ENCODE measurements at regions not wholly inside any gene's neighbourhood (a gene's known extent, or its start where the extent isn't known, plus 50 kb on each side); places are given as distances from the start of the nearest gene placed in this dataset.
"Not testable (repeated sequence)": the region's sequence is repeated elsewhere in the genome, so short reads cannot be mapped to it uniquely, and the experiment has no call there.

GRCh38 chr7:131819891-131820290, 263.5 kb upstream of the PODXL start:
- no peak for DNase-seq (ENCODE audit: low spot score in 2 of 2)
- no peaks in the 10 kb centered on the region for H3K9me3 ChIP-seq
- no peaks in the 10 kb centered on the region for H3K27me3 ChIP-seq
- H3K36me3 ChIP-seq: no peaks in the 10 kb centered on the region
- TF ChIP-seq, protein P1, sequence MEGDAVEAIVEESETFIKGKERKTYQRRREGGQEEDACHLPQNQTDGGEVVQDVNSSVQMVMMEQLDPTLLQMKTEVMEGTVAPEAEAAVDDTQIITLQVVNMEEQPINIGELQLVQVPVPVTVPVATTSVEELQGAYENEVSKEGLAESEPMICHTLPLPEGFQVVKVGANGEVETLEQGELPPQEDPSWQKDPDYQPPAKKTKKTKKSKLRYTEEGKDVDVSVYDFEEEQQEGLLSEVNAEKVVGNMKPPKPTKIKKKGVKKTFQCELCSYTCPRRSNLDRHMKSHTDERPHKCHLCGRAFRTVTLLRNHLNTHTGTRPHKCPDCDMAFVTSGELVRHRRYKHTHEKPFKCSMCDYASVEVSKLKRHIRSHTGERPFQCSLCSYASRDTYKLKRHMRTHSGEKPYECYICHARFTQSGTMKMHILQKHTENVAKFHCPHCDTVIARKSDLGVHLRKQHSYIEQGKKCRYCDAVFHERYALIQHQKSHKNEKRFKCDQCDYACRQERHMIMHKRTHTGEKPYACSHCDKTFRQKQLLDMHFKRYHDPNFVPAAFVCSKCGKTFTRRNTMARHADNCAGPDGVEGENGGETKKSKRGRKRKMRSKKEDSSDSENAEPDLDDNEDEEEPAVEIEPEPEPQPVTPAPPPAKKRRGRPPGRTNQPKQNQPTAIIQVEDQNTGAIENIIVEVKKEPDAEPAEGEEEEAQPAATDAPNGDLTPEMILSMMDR (IDR thresholded peaks at IDR 0.05): no peak
- H3K4me3 ChIP-seq: no peak overlapping the region
- H3K4me1 ChIP-seq: no peaks in the 10 kb centered on the region
- H3K27ac ChIP-seq: no peak overlapping the region
- intact Hi-C loops (cut with DNase I): no loop called here

GRCh38 chr7:131816391-131817007, 260.1 kb upstream of the PODXL start:
- no peak for DNase-seq (ENCODE audit: low spot score in 2 of 2)
- H3K27ac ChIP-seq: no peak overlapping the region
- intact Hi-C loops (cut with DNase I): no loop called here
- no peaks in the 10 kb centered on the region for H3K36me3 ChIP-seq
- H3K4me3 ChIP-seq: no peak overlapping the region
- no peaks in the 10 kb centered on the region for H3K4me1 ChIP-seq
- no peaks in the 10 kb centered on the region for H3K27me3 ChIP-seq
- TF ChIP-seq, protein P1 (IDR thresholded peaks at IDR 0.05): no peak
- H3K9me3 ChIP-seq: no peaks in the 10 kb centered on the region

DNA sequence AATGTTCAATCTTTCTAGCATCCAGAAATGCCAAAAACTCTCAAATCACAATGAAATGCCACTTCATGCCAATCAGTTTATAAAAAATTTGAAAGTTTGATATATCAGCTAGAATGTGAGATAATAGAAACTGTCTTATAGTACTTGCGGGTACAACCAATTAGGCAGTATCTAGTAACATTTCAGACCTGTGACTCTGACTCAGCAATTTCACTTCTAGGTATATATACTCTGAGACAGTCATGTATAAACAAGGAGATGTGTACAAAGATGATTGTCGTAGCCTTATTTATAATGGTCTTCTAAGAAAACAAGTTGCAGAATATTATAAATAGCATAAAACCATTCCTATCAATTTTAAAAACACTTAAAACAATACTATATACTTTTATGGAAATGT, 252.3 kb upstream of the PODXL start:
- Histone ChIP-seq H3K4me1 (no peaks in the 10 kb centered on the region), H3K27ac (no peak overlapping the region), H3K27me3 (no peaks in the 10 kb centered on the region), H3K4me3 (no peak overlapping the region), H3K9me3 (no peaks in the 10 kb centered on the region), H3K36me3 (no peaks in the 10 kb centered on the region)
- TF ChIP-seq, protein P1 (IDR thresholded peaks at IDR 0.05): no peak
- no peak for DNase-seq (ENCODE audit: low spot score in 2 of 2)
- intact Hi-C loops (cut with DNase I): no loop called here

- H3K4me1 ChIP-seq; intact Hi-C loops (cut with DNase I); H3K27me3 ChIP-seq; DNase-seq (ENCODE audit: low spot score in 2 of 2); H3K27ac ChIP-seq; H3K9me3 ChIP-seq; H3K4me3 ChIP-seq; H3K36me3 ChIP-seq: not testable (repeated sequence)
These were observed 251.7 kb upstream of the PODXL start for GRCh38 chr7:131808156-131808555.

DNA sequence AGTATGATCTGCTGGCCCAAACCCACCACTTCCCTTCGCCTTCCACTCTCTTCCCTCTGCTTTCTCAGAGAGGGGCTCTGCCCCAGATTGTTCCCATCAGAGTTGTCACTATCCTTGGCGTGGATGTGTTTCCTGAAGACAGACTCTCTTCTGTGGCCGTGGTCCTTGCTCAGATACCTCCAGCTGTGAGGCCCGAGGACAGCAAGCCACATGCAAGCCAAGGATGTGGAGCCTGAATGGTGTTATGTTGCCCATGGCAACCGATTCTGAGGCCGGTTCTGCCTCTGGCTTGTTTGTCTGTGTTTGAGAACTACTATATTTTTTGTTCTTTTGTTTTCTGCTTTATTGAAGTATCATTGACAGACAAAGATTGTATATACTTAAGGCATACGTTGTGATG, 247.4 kb upstream of the PODXL start:
- DNase-seq (ENCODE audit: low spot score in 2 of 2): no peak
- TF ChIP-seq, protein P1 (IDR thresholded peaks at IDR 0.05): no peak
- Histone ChIP-seq H3K4me3 (no peak overlapping the region), H3K4me1 (no peaks in the 10 kb centered on the region), H3K27me3 (no peaks in the 10 kb centered on the region), H3K27ac (no peak overlapping the region), H3K9me3 (no peaks in the 10 kb centered on the region), H3K36me3 (no peaks in the 10 kb centered on the region)
- intact Hi-C loops (cut with DNase I): no loop called here

- no peaks in the 10 kb centered on the region for H3K4me1 ChIP-seq
- intact Hi-C loops (cut with DNase I): no loop called here
- TF ChIP-seq, protein P1 (IDR thresholded peaks at IDR 0.05): no peak
These were observed 245.9 kb upstream of the PODXL start for GRCh38 chr7:131802195-131802864.

More at GRCh38 chr7:131802195-131802864, 245.9 kb upstream of the PODXL start:
- Histone ChIP-seq H3K36me3 (no peaks in the 10 kb centered on the region), H3K4me3 (no peak overlapping the region), H3K9me3 (no peaks in the 10 kb centered on the region), H3K27me3 (no peaks in the 10 kb centered on the region), H3K27ac (no peak overlapping the region)
- no peak for DNase-seq (ENCODE audit: low spot score in 2 of 2)
